ENCODE measurements at regions not wholly inside any gene's neighbourhood (a gene's known extent, or its start where the extent isn't known, plus 50 kb on each side); places are given as distances from the start of the nearest gene placed in this dataset.

GRCh38 chr10:78875932-78876331 is 192.8 kb upstream of the ZMIZ1 start:
- TF ChIP-seq RAD21 (IDR thresholded peaks at IDR 0.05; ENCODE audit: low read depth) (no peak), POLR2A (IDR thresholded peaks at IDR 0.05; ENCODE audit: borderline replicate concordance, extremely low read depth, insufficient read depth, insufficient read length) (no peak), CEBPB (IDR thresholded peaks at IDR 0.05; ENCODE audit: low read depth) (no peak), CTCF (IDR thresholded peaks at IDR 0.05 in 2 of 3, conservative IDR thresholded peaks at IDR 0.05 in 1 of 3; ENCODE audit: borderline replicate concordance in 1 of 3, insufficient read depth in 1 of 3, low read depth in 2 of 3, low read length in 2 of 3) (no peak), EZH2 (IDR thresholded peaks at IDR 0.05) (no peak), SP1 (IDR thresholded peaks at IDR 0.05; ENCODE audit: low read depth) (no peak), POLR2AphosphoS5 (IDR thresholded peaks at IDR 0.05; ENCODE audit: low read depth, low read length) (no peak), EZH2phosphoT487 (IDR thresholded peaks at IDR 0.05; ENCODE audit: borderline replicate concordance) (no peak), MAX (IDR thresholded peaks at IDR 0.05) (no peak), YY1 (IDR thresholded peaks at IDR 0.05; ENCODE audit: extremely low read depth, insufficient replicate concordance, low read depth, low read length) (no peak), REST (IDR thresholded peaks at IDR 0.05; ENCODE audit: low read depth) (no peak), ZFX (IDR thresholded peaks at IDR 0.05) (no peak)

Measured in HCT116 (cell line).